ENCODE measurements at regions not wholly inside any gene's neighbourhood (a gene's known extent, or its start where the extent isn't known, plus 50 kb on each side); places are given as distances from the start of the nearest gene placed in this dataset.

DNA sequence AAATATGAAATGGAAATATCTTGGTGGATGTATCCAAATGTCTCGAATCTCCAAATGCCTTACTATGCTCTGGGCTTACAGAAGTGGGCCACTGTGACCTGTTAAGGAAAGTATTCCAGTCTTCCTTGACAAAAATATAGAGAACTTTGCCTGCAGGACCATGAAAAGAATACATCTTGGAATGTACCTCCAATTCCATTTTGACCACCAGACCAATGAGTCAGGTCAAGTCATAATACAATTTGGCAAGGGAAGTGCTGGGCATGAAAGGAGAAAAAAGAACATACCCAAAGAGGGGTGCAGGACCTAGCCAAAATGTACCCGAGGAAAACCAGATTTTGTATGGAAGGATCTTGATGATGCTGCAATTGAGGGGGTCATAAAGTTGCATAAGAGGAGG, 1153.7 kb upstream of the GOT2 start:
- TF ChIP-seq, protein P1, sequence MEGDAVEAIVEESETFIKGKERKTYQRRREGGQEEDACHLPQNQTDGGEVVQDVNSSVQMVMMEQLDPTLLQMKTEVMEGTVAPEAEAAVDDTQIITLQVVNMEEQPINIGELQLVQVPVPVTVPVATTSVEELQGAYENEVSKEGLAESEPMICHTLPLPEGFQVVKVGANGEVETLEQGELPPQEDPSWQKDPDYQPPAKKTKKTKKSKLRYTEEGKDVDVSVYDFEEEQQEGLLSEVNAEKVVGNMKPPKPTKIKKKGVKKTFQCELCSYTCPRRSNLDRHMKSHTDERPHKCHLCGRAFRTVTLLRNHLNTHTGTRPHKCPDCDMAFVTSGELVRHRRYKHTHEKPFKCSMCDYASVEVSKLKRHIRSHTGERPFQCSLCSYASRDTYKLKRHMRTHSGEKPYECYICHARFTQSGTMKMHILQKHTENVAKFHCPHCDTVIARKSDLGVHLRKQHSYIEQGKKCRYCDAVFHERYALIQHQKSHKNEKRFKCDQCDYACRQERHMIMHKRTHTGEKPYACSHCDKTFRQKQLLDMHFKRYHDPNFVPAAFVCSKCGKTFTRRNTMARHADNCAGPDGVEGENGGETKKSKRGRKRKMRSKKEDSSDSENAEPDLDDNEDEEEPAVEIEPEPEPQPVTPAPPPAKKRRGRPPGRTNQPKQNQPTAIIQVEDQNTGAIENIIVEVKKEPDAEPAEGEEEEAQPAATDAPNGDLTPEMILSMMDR (conservative IDR thresholded peaks at IDR 0.05): no peak
- no peak for TF ChIP-seq ZFX (IDR thresholded peaks at IDR 0.05)
